ENCODE measurements at regions not wholly inside any gene's neighbourhood (a gene's known extent, or its start where the extent isn't known, plus 50 kb on each side); places are given as distances from the start of the nearest gene placed in this dataset.

GRCh38 chr1:95815511-95815910 lies 581.5 kb downstream of the RWDD3 start:
- no peak overlapping the region for H3K27ac Mint-ChIP-seq (ENCODE audit: unreplicated experiment)
- H3K9me3 Mint-ChIP-seq (ENCODE audit: unreplicated experiment): no peaks in the 10 kb centered on the region
- no peaks in the 10 kb centered on the region for H3K36me3 Mint-ChIP-seq (ENCODE audit: unreplicated experiment)
- no peak for TF ChIP-seq CTCF (IDR thresholded peaks at IDR 0.05; ENCODE audit: partially characterized antibody, unreplicated experiment)
- H3K4me1 Mint-ChIP-seq (ENCODE audit: low read depth, unreplicated experiment): no peaks in the 10 kb centered on the region
- no peak overlapping the region for H3K4me3 Mint-ChIP-seq (ENCODE audit: unreplicated experiment)
- no peak for DNase-seq
- H3K27me3 Mint-ChIP-seq (ENCODE audit: unreplicated experiment): no peaks in the 10 kb centered on the region

- no peak for TF ChIP-seq CTCF (IDR thresholded peaks at IDR 0.05; ENCODE audit: partially characterized antibody, unreplicated experiment)
- no peak for DNase-seq
- Mint-ChIP-seq H3K4me3 (ENCODE audit: unreplicated experiment) (no peak overlapping the region), H3K27me3 (ENCODE audit: unreplicated experiment) (no peaks in the 10 kb centered on the region), H3K4me1 (ENCODE audit: low read depth, unreplicated experiment) (peaks cover 15% of the 10 kb centered on the region), H3K36me3 (ENCODE audit: unreplicated experiment) (peaks cover 1% of the 10 kb centered on the region), H3K27ac (ENCODE audit: unreplicated experiment) (peak overlapping the region; percentile 85), H3K9me3 (ENCODE audit: unreplicated experiment) (peaks cover 2% of the 10 kb centered on the region)
Observed at GRCh38 chr1:95829556-95829955, 595.5 kb downstream of the RWDD3 start.

GRCh38 chr1:95832370-95832769 lies 598.4 kb downstream of the RWDD3 start:
- Mint-ChIP-seq H3K36me3 (ENCODE audit: unreplicated experiment) (peaks cover 18% of the 10 kb centered on the region), H3K27ac (ENCODE audit: unreplicated experiment) (no peak overlapping the region), H3K4me1 (ENCODE audit: low read depth, unreplicated experiment) (peaks cover 15% of the 10 kb centered on the region), H3K9me3 (ENCODE audit: unreplicated experiment) (peaks cover 2% of the 10 kb centered on the region), H3K27me3 (ENCODE audit: unreplicated experiment) (no peaks in the 10 kb centered on the region), H3K4me3 (ENCODE audit: unreplicated experiment) (no peak overlapping the region)
- no peak for DNase-seq
- TF ChIP-seq CTCF (IDR thresholded peaks at IDR 0.05; ENCODE audit: partially characterized antibody, unreplicated experiment): no peak

- Mint-ChIP-seq H3K4me1 (ENCODE audit: low read depth, unreplicated experiment) (no peaks in the 10 kb centered on the region), H3K4me3 (ENCODE audit: unreplicated experiment) (no peak overlapping the region), H3K36me3 (ENCODE audit: unreplicated experiment) (peaks cover 10% of the 10 kb centered on the region), H3K27me3 (ENCODE audit: unreplicated experiment) (no peaks in the 10 kb centered on the region), H3K27ac (ENCODE audit: unreplicated experiment) (no peak overlapping the region), H3K9me3 (ENCODE audit: unreplicated experiment) (peaks cover 1% of the 10 kb centered on the region)
- TF ChIP-seq CTCF (IDR thresholded peaks at IDR 0.05; ENCODE audit: partially characterized antibody, unreplicated experiment): no peak
- DNase-seq: no peak
Observed at GRCh38 chr1:95849439-95849838, 615.4 kb downstream of the RWDD3 start.

GRCh38 chr1:95850165-95850649 lies 616.2 kb downstream of the RWDD3 start:
- no peak for TF ChIP-seq CTCF (IDR thresholded peaks at IDR 0.05; ENCODE audit: partially characterized antibody, unreplicated experiment)
- Mint-ChIP-seq H3K4me3 (ENCODE audit: unreplicated experiment) (no peak overlapping the region), H3K27ac (ENCODE audit: unreplicated experiment) (no peak overlapping the region), H3K9me3 (ENCODE audit: unreplicated experiment) (peaks cover 1% of the 10 kb centered on the region), H3K36me3 (ENCODE audit: unreplicated experiment) (peaks cover 10% of the 10 kb centered on the region), H3K4me1 (ENCODE audit: low read depth, unreplicated experiment) (no peaks in the 10 kb centered on the region), H3K27me3 (ENCODE audit: unreplicated experiment) (no peaks in the 10 kb centered on the region)
- DNase-seq: no peak
